ENCODE measurements at regions not wholly inside any gene's neighbourhood (a gene's known extent, or its start where the extent isn't known, plus 50 kb on each side); places are given as distances from the start of the nearest gene placed in this dataset.

DNA sequence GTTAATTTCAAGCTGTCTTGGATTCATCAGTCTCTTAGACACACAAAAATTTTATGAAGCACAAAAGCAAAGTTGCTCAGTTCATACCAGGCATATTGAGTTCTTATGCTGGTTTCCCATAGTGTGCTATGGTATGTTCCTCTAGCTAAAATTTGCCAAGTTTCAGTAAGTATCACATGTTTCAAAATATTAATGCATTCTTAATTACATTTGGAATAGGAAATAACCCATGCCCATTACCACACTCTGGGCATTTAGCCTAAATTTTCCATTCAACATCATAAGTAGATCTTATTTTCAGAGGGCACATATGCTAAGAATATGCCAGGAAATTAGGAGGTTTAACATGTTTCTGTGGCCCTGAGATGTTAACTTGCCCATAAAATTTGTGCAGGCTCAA is 289.9 kb downstream of the SHOX2 start:
- no peak overlapping the region for H3K9ac ChIP-seq (ENCODE audit: control insufficient read depth, extremely low read depth, insufficient read depth, low read length)
- FAIRE-seq (no peak), DNase-seq (ENCODE audit: low read depth, low spot score) (no peak)
- no peak for TF ChIP-seq EZH2 (IDR thresholded peaks at IDR 0.05; ENCODE audit: low read length)
- no peak for TF ChIP-seq CTCF (optimal IDR thresholded peaks at IDR 0.05 in 1 of 3, IDR thresholded peaks at IDR 0.05 in 1 of 3, conservative IDR thresholded peaks at IDR 0.05 in 1 of 3; ENCODE audit: extremely low read depth in 1 of 3, insufficient read depth in 2 of 3, low read length in 3 of 3)
- no peaks in the 10 kb centered on the region for H3K27me3 ChIP-seq (ENCODE audit: control insufficient read depth, extremely low read depth, insufficient read depth, low read length)
- no peaks in the 10 kb centered on the region for H3K9me1 ChIP-seq (ENCODE audit: control insufficient read depth, extremely low read depth, insufficient read depth, low read length)
- no peaks in the 10 kb centered on the region for H3K9me3 ChIP-seq (ENCODE audit: control insufficient read depth, low read depth, low read length)
- H3K27ac ChIP-seq (ENCODE audit: control insufficient read depth, insufficient read depth, low read length) = no peak overlapping the region
- no peak overlapping the region for H2AFZ ChIP-seq (ENCODE audit: control insufficient read depth, low read length)
- no peaks in the 10 kb centered on the region for H4K20me1 ChIP-seq (ENCODE audit: control insufficient read depth, extremely low read depth, insufficient read depth, low read length)
- no peak overlapping the region for H3K4me3 ChIP-seq (ENCODE audit: control insufficient read depth in 2 of 3, extremely low read depth in 1 of 3, insufficient read depth in 2 of 3, low read depth in 1 of 3, low read length in 3 of 3)
- no peaks in the 10 kb centered on the region for H3K4me1 ChIP-seq (ENCODE audit: control insufficient read depth, extremely low read depth, insufficient read depth, low read length)
- H3K36me3 ChIP-seq (ENCODE audit: control insufficient read depth in 2 of 2, extremely low read depth in 1 of 2, insufficient read depth in 2 of 2, low read length in 2 of 2) = no peaks in the 10 kb centered on the region
- no peaks in the 10 kb centered on the region for H3K79me2 ChIP-seq (ENCODE audit: control insufficient read depth, insufficient read depth, low read length)
- H3K4me2 ChIP-seq (ENCODE audit: control insufficient read depth, extremely low read depth, insufficient read depth, low read depth, low read length) = no peak overlapping the region
- dilution Hi-C loops (cut with MboI; ENCODE audit: extremely low pct_ligation_motif_present, low sequenced_read_pairs) = no loop called here

GRCh38 chr3:157815739-157816138 is 290.5 kb downstream of the SHOX2 start:
- Histone ChIP-seq H3K4me1 (ENCODE audit: control insufficient read depth, extremely low read depth, insufficient read depth, low read length) (no peaks in the 10 kb centered on the region), H3K9ac (ENCODE audit: control insufficient read depth, extremely low read depth, insufficient read depth, low read length) (no peak overlapping the region), H3K4me3 (ENCODE audit: control insufficient read depth in 2 of 3, extremely low read depth in 1 of 3, insufficient read depth in 2 of 3, low read depth in 1 of 3, low read length in 3 of 3) (no peak overlapping the region), H2AFZ (ENCODE audit: control insufficient read depth, low read length) (no peak overlapping the region), H3K4me2 (ENCODE audit: control insufficient read depth, extremely low read depth, insufficient read depth, low read depth, low read length) (no peak overlapping the region), H3K9me3 (ENCODE audit: control insufficient read depth, low read depth, low read length) (no peaks in the 10 kb centered on the region), H3K27me3 (ENCODE audit: control insufficient read depth, extremely low read depth, insufficient read depth, low read length) (no peaks in the 10 kb centered on the region), H3K27ac (ENCODE audit: control insufficient read depth, insufficient read depth, low read length) (no peak overlapping the region), H3K79me2 (ENCODE audit: control insufficient read depth, insufficient read depth, low read length) (no peaks in the 10 kb centered on the region), H4K20me1 (ENCODE audit: control insufficient read depth, extremely low read depth, insufficient read depth, low read length) (no peaks in the 10 kb centered on the region), H3K9me1 (ENCODE audit: control insufficient read depth, extremely low read depth, insufficient read depth, low read length) (no peaks in the 10 kb centered on the region), H3K36me3 (ENCODE audit: control insufficient read depth in 2 of 2, extremely low read depth in 1 of 2, insufficient read depth in 2 of 2, low read length in 2 of 2) (no peaks in the 10 kb centered on the region)
- DNase-seq (ENCODE audit: low read depth, low spot score) = no peak
- no peak for FAIRE-seq
- TF ChIP-seq EZH2 (IDR thresholded peaks at IDR 0.05; ENCODE audit: low read length) = no peak
- no peak for TF ChIP-seq CTCF (optimal IDR thresholded peaks at IDR 0.05 in 1 of 3, IDR thresholded peaks at IDR 0.05 in 1 of 3, conservative IDR thresholded peaks at IDR 0.05 in 1 of 3; ENCODE audit: extremely low read depth in 1 of 3, insufficient read depth in 2 of 3, low read length in 3 of 3)
- dilution Hi-C loops (cut with MboI; ENCODE audit: extremely low pct_ligation_motif_present, low sequenced_read_pairs) = no loop called here
